Ovary (tissue), 3 donors: ENCODE measurements at regions not wholly inside any gene's neighbourhood (a gene's known extent, or its start where the extent isn't known, plus 50 kb on each side); places are given as distances from the start of the nearest gene placed in this dataset.

Experiments
- CTCF ChIP-seq, 3 donors: fragments of 450-650 bp in 2 of 3; fragments of 200-600 bp in 1 of 3; IDR thresholded peaks; one replicate each; pipeline versions ENCODE4 v1.5.1 to v1.8.0; 2016 to 2022; ENCODE audit warnings: antibody characterized with exemption in 3 of 3, mild to moderate bottlenecking in 1 of 3
- POLR2A ChIP-seq: fragments of 450-650 bp; IDR thresholded peaks from one replicate; pipeline ENCODE4 v1.6.1; 2017; ENCODE audit warnings: antibody characterized with exemption, mild to moderate bottlenecking, moderate library complexity
- donor health status: DM: no; HTN: no; CAD: no.

GRCh38 chr9:84613431-84613830 is 56.1 kb upstream of the NTRK2 start:
- no peak for TF ChIP-seq CTCF (IDR thresholded peaks at IDR 0.05)
- TF ChIP-seq POLR2A: no peak
